GM18907 (cell line): ENCODE measurements at regions not wholly inside any gene's neighbourhood (a gene's known extent, or its start where the extent isn't known, plus 50 kb on each side); places are given as distances from the start of the nearest gene placed in this dataset.
"Not testable (repeated sequence)": the region's sequence is repeated elsewhere in the genome, so short reads cannot be mapped to it uniquely, and the experiment has no call there.

Experiments used
- ATAC-seq: cut with Tn5 transposase; IDR thresholded peaks from one replicate; pipeline ENCODE4 v1.9.1; 2021; ENCODE audit warnings: mild to moderate bottlenecking, moderate library complexity; ENCODE audit not compliant: unreplicated experiment

GRCh38 chr4:66571145-66571695, 900.9 kb upstream of the EPHA5 start:
- ATAC-seq: no peak

DNA sequence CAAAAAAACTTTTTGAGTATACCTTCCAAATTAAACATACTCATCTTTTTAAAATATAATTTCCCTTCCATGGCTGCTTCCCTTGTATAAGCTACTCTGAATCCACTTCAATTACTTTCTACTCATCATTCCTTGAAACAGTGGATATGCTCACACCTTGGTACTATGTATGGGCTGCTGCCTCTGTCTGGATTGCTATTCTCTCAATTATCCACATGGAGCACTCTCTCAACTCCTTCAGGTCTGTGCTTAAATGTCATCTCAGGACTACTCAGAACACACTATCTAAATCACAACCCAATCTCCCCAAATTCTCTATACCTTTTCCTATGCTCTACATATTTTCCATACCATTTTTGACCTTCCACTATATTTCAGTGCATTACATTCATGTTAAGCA, 898.9 kb upstream of the EPHA5 start:
- no peak for ATAC-seq

DNA sequence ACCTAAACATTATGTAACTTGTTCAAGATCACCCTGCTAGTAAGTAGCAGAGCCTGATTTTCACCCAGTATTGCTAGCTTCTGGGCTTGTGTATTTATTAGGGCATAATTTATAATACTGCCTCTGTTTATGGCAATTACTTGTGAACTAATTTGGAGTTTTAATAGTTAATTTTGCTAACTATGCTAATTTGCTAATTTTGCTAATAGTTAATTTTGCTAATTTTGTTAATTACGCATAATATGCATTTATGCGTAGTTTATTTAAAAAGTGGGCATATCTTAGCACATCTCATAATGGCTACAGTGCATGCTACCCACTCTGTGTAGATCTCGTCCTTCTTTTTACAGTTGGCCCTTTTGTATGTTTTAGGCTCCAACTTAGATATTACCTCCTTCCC, 898.1 kb upstream of the EPHA5 start:
- ATAC-seq: no peak

DNA sequence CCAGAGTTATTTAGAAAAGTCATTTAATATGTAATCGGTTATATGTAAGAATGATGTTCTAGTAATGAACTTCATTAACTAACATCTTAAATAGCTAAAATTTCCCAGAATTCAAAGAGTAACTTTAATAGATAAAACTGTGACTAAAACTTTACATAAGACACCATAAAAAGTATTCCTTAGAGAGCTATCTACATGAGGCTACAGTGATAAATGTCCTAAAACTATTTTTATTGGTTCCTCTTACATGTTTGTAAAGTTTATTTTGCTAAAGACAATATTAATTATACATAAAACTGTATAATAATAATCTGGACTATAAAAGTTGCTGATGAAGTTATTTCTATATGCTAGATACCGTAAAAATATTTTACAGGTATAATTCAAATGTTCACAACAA, 897.7 kb upstream of the EPHA5 start:
- ATAC-seq: no peak

DNA sequence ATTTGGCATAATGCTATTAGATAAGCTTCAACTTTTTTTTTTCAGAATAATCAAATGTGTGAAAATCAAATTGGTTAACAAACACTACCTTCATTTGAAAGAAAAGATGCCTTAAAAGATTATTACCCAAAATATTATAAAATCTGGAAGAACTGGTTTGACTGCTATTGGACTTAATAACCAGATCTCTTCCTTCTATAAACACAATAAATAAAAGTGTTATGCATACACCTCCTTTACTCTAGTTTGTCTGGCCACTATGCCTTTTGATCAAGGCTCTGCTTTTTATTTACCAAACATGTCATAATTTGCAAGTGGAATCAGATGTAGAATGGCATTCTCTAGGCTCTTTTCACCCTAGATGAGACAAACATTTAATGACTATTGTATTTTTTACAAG, 897.3 kb upstream of the EPHA5 start:
- no peak for ATAC-seq

DNA sequence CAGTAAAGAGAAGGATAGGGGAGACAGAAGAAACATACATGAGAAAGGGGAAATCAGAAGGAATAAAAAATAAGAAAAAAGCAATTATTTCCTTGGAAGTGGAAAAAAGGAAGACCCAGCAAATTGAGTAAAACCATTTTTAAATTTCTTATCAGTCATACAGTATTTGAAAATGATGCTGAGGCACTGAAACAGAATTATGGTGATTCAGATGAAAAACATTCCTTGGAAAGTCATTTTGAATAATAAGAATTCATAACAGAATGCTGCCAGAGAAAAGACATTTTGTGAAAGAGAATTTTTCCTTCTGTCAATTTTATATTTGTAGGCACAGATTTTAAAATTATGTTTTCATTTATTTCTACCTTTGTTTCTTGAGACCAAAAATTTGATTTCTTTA, 895.5 kb upstream of the EPHA5 start:
- no peak for ATAC-seq

GRCh38 chr4:66564901-66565651, 894.8 kb upstream of the EPHA5 start:
- ATAC-seq: no peak

- no peak for ATAC-seq
These were observed 892.1 kb upstream of the EPHA5 start for GRCh38 chr4:66562276-66562806.

- not testable (repeated sequence) for ATAC-seq
These were observed 891.3 kb upstream of the EPHA5 start for GRCh38 chr4:66561465-66562053.

GRCh38 chr4:66558651-66559050, 888.4 kb upstream of the EPHA5 start:
- ATAC-seq: no peak

- ATAC-seq: no peak
These were observed 886.5 kb upstream of the EPHA5 start for GRCh38 chr4:66556651-66557278.

DNA sequence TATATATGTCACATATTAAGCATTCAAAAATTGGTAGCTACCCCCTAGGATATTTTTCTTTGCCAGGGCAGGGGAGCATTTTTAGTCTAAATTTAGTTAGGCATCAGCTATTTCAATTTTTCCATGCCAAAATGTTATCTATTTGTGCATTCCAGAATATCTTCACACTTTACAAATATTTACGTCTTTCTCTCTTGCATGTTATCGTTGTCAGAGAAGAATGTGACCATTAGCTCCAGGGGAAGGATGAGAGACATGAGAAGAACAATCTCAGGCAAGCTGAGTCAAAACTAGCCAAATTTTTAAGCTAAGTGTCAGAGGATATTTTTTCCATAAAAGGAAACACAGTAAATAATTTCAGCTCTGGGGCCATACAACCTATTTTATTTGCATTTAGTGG, 885.0 kb upstream of the EPHA5 start:
- no peak for ATAC-seq

- ATAC-seq: no peak
These were observed 884.5 kb upstream of the EPHA5 start for GRCh38 chr4:66554826-66555225.

- ATAC-seq: not testable (repeated sequence)
These were observed 875.0 kb upstream of the EPHA5 start for GRCh38 chr4:66545301-66545700.

DNA sequence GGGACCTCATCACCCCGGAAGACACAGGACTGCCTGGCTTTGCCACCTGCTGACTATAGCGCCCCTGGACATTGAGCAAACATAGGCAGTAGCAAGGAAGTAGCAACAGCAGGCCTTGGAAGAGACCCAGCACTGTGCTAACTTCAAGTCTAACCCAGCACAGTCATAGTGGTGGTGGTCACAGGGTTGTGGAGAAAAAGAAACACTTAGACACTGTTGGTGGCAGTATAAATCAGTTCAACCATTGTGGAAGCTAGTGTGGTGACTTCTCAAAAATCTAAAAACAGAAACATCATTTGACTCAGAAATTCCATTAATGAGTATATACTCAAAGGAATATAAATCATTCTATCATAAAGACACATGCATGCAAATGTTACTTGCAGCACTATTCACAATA, 874.0 kb upstream of the EPHA5 start:
- ATAC-seq: no peak

GRCh38 chr4:66539745-66540144, 869.5 kb upstream of the EPHA5 start:
- ATAC-seq: no peak

DNA sequence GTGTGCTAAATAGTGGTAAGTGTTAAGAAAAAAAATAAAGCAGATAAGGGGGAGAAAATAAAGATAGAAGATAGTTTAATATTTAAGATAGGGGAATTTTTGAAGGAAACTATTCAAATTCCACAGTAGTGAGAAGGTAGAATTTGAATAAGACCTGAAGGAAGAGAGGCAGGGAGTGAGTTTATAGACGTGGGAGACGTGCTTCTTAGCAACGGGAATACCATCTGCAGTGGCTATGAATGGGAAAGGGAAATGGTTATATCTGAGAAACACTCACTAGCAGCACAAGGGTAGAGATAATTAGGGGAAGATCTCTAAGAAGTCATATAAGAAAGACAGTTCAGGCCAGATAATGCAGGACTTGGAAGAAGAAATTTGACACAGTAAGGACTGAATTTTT, 854.5 kb upstream of the EPHA5 start:
- ATAC-seq: no peak

DNA sequence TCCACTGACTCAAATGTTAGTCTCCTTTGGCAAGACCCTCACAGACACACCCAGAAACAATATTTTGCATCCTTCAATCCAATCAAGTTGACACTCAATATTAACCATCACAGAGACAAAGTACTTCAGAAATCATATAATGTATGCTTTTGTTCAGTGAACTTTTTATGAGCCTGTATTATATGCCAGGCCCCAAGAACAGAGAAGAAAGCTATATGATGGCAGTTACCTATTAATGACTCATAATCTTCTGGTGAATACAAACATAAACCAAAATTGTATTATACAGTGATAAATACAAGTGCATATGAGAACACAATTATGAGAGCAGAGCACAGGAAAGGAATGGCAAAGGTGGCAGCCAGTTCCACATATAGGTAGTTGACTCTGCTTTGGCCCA, 852.0 kb upstream of the EPHA5 start:
- no peak for ATAC-seq

DNA sequence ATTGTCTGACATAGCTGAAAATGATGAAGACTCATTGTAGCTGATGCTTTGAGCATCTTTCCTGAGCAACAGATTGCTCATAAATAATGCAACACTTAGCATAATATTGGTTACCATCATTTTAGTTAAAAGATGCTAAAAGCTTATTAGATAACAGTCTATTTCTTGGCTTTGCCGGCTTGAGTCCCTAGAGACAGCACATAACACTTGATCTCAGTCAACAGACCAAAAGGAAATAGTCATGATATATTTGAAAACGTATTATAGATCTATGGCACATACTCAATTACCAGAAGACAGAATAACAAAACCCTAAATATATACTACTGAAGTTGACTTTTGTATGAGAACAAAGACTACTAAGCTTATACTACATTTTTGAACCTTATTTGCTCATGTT, 846.7 kb upstream of the EPHA5 start:
- no peak for ATAC-seq

DNA sequence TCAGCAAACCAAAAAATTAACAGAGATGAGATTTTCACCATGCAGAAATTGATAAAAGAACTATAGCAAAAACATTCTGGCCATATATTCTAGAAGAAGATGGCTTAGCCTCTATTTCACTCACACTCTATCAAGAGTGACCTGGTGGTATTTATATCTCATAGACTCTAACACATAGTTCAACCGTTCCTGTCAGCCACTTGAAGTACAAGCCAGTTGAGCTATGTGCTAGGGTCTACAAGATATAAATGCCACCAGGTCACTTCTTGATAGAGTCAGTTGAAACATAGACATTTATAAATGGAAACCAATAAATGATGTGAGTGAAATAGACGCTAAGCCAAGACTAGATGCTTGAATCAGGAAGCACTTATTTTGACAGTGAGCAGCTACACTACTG, 836.7 kb upstream of the EPHA5 start:
- ATAC-seq: no peak

- no peak for ATAC-seq
These were observed 831.7 kb upstream of the EPHA5 start for GRCh38 chr4:66501997-66502396.

GRCh38 chr4:66490729-66491128, 820.4 kb upstream of the EPHA5 start:
- no peak for ATAC-seq
